Endothelial cell of umbilical vein (primary cell): ENCODE measurements at regions not wholly inside any gene's neighbourhood (a gene's known extent, or its start where the extent isn't known, plus 50 kb on each side); places are given as distances from the start of the nearest gene placed in this dataset.

Experiments used
- BruUV-seq: library from RNA; stranded (reverse); fragments of 400-500 nt; replicated peaks from 2 replicates; lab custom pipeline; 2021; lab: Mats Ljungman, UMichigan
- CTCF ChIA-PET: fragments of 300-600, 350-600 bp; sonication (Branson Sonifier 250); formaldehyde crosslinking; loops from one replicate; lab custom pipeline; 2021; ENCODE audit warnings: antibody characterized with exemption, inconsistent platforms; lab: Charles Lee
- POLR2A ChIA-PET: fragments of 300-600, 350-600 bp; sonication (Branson Sonifier 250); formaldehyde crosslinking; loops from one replicate; lab custom pipeline; 2021; ENCODE audit warnings: antibody characterized with exemption, inconsistent platforms; lab: Charles Lee
- DNase-seq: peaks from one replicate; pipeline ENCODE4 v3.0.0-alpha.2; 2011; ENCODE audit warnings: low read depth, low spot score
- FAIRE-seq: peaks from 2 replicates; lab custom pipeline; 2011; peaks lifted over from hg19 to GRCh38; lab: Jason Lieb, UNC
- H2AFZ ChIP-seq: 2 replicates; pipeline ENCODE4 v1.6.0; 2012; ENCODE audit warnings: low read depth, low read length, control low read depth, inconsistent platforms
- H3K27ac ChIP-seq: 2 replicates; pipeline ENCODE4 v1.5.1; 2011; ENCODE audit warnings: low read depth, mild to moderate bottlenecking, control low read depth, low read length, moderate library complexity; ENCODE audit not compliant: insufficient read depth
- H3K27me3 ChIP-seq, 2 experiments: 2 replicates each; pipeline versions ENCODE4 v1.6.0 to v1.6.1; 2011; ENCODE audit warnings: low read length in 2 of 2, mixed read lengths in 1 of 2; ENCODE audit not compliant: control insufficient read depth in 2 of 2, insufficient read depth in 2 of 2
- H3K36me3 ChIP-seq, 2 experiments: 2 replicates in 1 of 2; 3 replicates in 1 of 2; pipeline ENCODE4 v1.5.1; 2011; ENCODE audit warnings: low read length in 2 of 2, mild to moderate bottlenecking in 1 of 2, moderate library complexity in 1 of 2; ENCODE audit not compliant: control insufficient read depth in 2 of 2, insufficient read depth in 2 of 2; ENCODE audit errors: extremely low read depth in 1 of 2
- H3K4me1 ChIP-seq: 3 replicates; pipeline ENCODE4 v1.5.1; 2011; ENCODE audit warnings: mild to moderate bottlenecking, low read length; ENCODE audit not compliant: control insufficient read depth, insufficient read depth; ENCODE audit errors: extremely low read depth
- H3K4me2 ChIP-seq: 2 replicates; pipeline ENCODE4 v1.6.1; 2011; ENCODE audit warnings: low read length, control low read depth, mixed read lengths; ENCODE audit not compliant: insufficient read depth
- H3K4me3 ChIP-seq, 3 experiments: fragments of 200-600 bp in 1 of 3; sonication (generic), shearing (Covaris generic) in 1 of 3; replicated peaks in 1 of 3; 2 replicates each; pipeline ENCODE4 v1.5.1; 2011 to 2016; ENCODE audit warnings: control low read depth in 3 of 3, low read length in 3 of 3, mild to moderate bottlenecking in 2 of 3, inconsistent platforms in 1 of 3, low read depth in 1 of 3, moderate library complexity in 1 of 3; ENCODE audit not compliant: insufficient read depth in 1 of 3
- H3K79me2 ChIP-seq: 2 replicates; pipeline ENCODE4 v1.6.0; 2012; ENCODE audit warnings: low read length, inconsistent platforms; ENCODE audit not compliant: control insufficient read depth, insufficient read depth
- H3K9ac ChIP-seq: replicated peaks from 2 replicates; pipeline ENCODE3; 2011; ENCODE audit warnings: low read length, control low read depth; ENCODE audit not compliant: insufficient read depth; ENCODE audit errors: extremely low read depth
- H3K9me1 ChIP-seq: replicated peaks from 3 replicates; pipeline ENCODE4 v1.6.0; 2011; ENCODE audit warnings: mild to moderate bottlenecking, low read length; ENCODE audit not compliant: control insufficient read depth, insufficient read depth; ENCODE audit errors: extremely low read depth
- H3K9me3 ChIP-seq: replicated peaks from 2 replicates; pipeline ENCODE4 v1.5.1; 2012; ENCODE audit warnings: low read length, inconsistent platforms; ENCODE audit not compliant: control insufficient read depth, insufficient read depth
- H4K20me1 ChIP-seq: replicated peaks from 2 replicates; pipeline ENCODE3; 2011; ENCODE audit warnings: mild to moderate bottlenecking, low read length; ENCODE audit not compliant: control insufficient read depth, insufficient read depth; ENCODE audit errors: extremely low read depth
- EZH2 ChIP-seq: IDR thresholded peaks from 2 replicates; pipeline ENCODE4 v1.6.1; 2012; ENCODE audit warnings: borderline replicate concordance, low read depth, mild to moderate bottlenecking, moderate library complexity, low read length, inconsistent platforms; ENCODE audit not compliant: severe bottlenecking
- FOS ChIP-seq: IDR thresholded peaks from 2 replicates; pipeline ENCODE4 v1.6.1; 2011; ENCODE audit warnings: mild to moderate bottlenecking, low read length, moderate library complexity, borderline replicate concordance; ENCODE audit not compliant: insufficient read depth
- GATA2 ChIP-seq: IDR thresholded peaks from 2 replicates; pipeline ENCODE4 v1.7.0; 2011; ENCODE audit warnings: low read depth, mild to moderate bottlenecking, moderate library complexity, mixed read lengths, low read length; ENCODE audit not compliant: insufficient read length, insufficient read depth
- POLR2A ChIP-seq: IDR thresholded peaks from 2 replicates; pipeline ENCODE4 v1.6.1; 2012; ENCODE audit warnings: low read depth, mild to moderate bottlenecking, control low read depth, low read length
- POLR2AphosphoS5 ChIP-seq: IDR thresholded peaks from 2 replicates; pipeline ENCODE4 v1.6.1; 2012; ENCODE audit warnings: low read depth, mild to moderate bottlenecking, control low read depth, low read length, moderate library complexity; ENCODE audit not compliant: insufficient read depth
- dilution Hi-C: fragments of 300-500 bp; cut with MboI; formaldehyde crosslinking; loops from one replicate; pipeline ENCODE4 v1.15.0; 2019; ENCODE audit warnings: low sequenced_read_pairs; ENCODE audit not compliant: extremely low pct_ligation_motif_present
- intact Hi-C: fragments of 100-400 bp; cut with micrococcal nuclease; formaldehyde crosslinking; loops from one replicate; pipeline ENCODE4 v1.10.0; 2022
- TF ChIP-seq, protein P1 (sequence below): IDR thresholded peaks from 2 replicates; pipeline ENCODE4 v1.6.1; 2011; ENCODE audit not compliant: insufficient read depth, insufficient read length
- TF ChIP-seq, protein P2 (sequence below), 2 donors: IDR thresholded peaks; 1 replicate in 1 of 2; 2 replicates in 1 of 2; pipeline ENCODE4 v1.5.1; 2011; ENCODE audit warnings: low read length in 2 of 2, mild to moderate bottlenecking in 2 of 2, moderate library complexity in 2 of 2, control low read depth in 1 of 2, inconsistent platforms in 1 of 2, low read depth in 1 of 2; ENCODE audit not compliant: insufficient read depth in 1 of 2; ENCODE audit errors: extremely low read depth in 1 of 2

DNA sequence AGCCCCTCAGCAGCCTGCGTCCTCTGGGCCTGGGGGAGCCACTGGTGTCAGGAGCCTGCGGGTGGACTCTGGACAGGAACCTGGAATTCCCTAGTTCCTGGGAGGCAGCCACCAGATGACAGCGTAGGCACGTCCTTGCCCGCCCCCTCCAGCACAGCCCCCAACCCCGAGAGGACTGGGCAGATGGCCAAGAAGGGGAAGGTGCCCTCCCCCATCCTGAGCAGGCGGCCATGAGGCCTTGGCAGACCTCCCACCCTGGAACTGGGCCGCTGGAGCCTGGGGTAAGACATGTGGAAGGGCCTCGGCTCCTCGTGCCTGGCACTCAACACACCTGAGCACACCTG lies 60.4 kb upstream of the FBRSL1 start:
- BruUV-seq: no TSS peak
- FAIRE-seq (no peak), DNase-seq (no peak)
- peaks cover 0 to 1% of the 10 kb centered on the region in 2 experiments for H3K27me3 ChIP-seq
- H4K20me1 ChIP-seq: no peaks in the 10 kb centered on the region
- intact Hi-C loops (loop anchor here (1.0 kb wide), 1 partner anchor 131 kb away; no protein-coding TSS in a partner anchor), dilution Hi-C loops (no loop called here)
- H3K27ac ChIP-seq: no peak overlapping the region
- no peaks in the 10 kb centered on the region for H3K9me1 ChIP-seq
- TF ChIP-seq POLR2AphosphoS5: no peak
- TF ChIP-seq EZH2: no peak
- TF ChIP-seq POLR2A: no peak
- TF ChIP-seq, protein P1, sequence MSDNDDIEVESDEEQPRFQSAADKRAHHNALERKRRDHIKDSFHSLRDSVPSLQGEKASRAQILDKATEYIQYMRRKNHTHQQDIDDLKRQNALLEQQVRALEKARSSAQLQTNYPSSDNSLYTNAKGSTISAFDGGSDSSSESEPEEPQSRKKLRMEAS: no peak
- CTCF ChIA-PET: interaction anchor here (0.8 to 1.4 kb wide), 2 partner anchors 10 to 90 kb away, joined by 3 to 6 read pairs; no protein-coding TSS in a partner anchor
- POLR2A ChIA-PET: no interaction called here
- no peak overlapping the region for H3K4me2 ChIP-seq
- no peak overlapping the region for H3K4me3 ChIP-seq
- H3K79me2 ChIP-seq: no peaks in the 10 kb centered on the region
- H3K4me1 ChIP-seq: no peaks in the 10 kb centered on the region
- H3K9me3 ChIP-seq: no peaks in the 10 kb centered on the region
- no peak overlapping the region for H2AFZ ChIP-seq
- H3K36me3 ChIP-seq: no peaks in the 10 kb centered on the region
- no peak overlapping the region for H3K9ac ChIP-seq

GRCh38 chr12:132428936-132429601 lies 60.9 kb upstream of the FBRSL1 start:
- BruUV-seq: no TSS peak
- Histone ChIP-seq H3K27ac (no peak overlapping the region), H4K20me1 (no peaks in the 10 kb centered on the region), H3K9ac (no peak overlapping the region), H3K4me2 (no peak overlapping the region), H3K9me1 (no peaks in the 10 kb centered on the region), H3K4me3 (no peak overlapping the region), H3K4me1 (no peaks in the 10 kb centered on the region), H3K9me3 (no peaks in the 10 kb centered on the region), H3K79me2 (no peaks in the 10 kb centered on the region), H3K27me3 (peaks cover 0 to 1% of the 10 kb centered on the region in 2 experiments), H3K36me3 (no peaks in the 10 kb centered on the region), H2AFZ (no peak overlapping the region)
- DNase-seq: no peak
- POLR2A ChIA-PET: no interaction called here
- dilution Hi-C loops (no loop called here), intact Hi-C loops (loop anchor here (1.0 kb wide), 1 partner anchor 131 kb away; no protein-coding TSS in a partner anchor)
- no peak for FAIRE-seq
- TF ChIP-seq, protein P2, sequence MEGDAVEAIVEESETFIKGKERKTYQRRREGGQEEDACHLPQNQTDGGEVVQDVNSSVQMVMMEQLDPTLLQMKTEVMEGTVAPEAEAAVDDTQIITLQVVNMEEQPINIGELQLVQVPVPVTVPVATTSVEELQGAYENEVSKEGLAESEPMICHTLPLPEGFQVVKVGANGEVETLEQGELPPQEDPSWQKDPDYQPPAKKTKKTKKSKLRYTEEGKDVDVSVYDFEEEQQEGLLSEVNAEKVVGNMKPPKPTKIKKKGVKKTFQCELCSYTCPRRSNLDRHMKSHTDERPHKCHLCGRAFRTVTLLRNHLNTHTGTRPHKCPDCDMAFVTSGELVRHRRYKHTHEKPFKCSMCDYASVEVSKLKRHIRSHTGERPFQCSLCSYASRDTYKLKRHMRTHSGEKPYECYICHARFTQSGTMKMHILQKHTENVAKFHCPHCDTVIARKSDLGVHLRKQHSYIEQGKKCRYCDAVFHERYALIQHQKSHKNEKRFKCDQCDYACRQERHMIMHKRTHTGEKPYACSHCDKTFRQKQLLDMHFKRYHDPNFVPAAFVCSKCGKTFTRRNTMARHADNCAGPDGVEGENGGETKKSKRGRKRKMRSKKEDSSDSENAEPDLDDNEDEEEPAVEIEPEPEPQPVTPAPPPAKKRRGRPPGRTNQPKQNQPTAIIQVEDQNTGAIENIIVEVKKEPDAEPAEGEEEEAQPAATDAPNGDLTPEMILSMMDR (IDR thresholded peaks at IDR 0.05; ENCODE audit: extremely low read depth in 1 of 2, insufficient read depth in 1 of 2, low read depth in 1 of 2, low read length in 2 of 2): no peak
- no peak for TF ChIP-seq GATA2
- TF ChIP-seq EZH2: no peak
- TF ChIP-seq FOS: no peak
- no peak for TF ChIP-seq POLR2AphosphoS5
- TF ChIP-seq, protein P1: no peak
- CTCF ChIA-PET: interaction anchor here (0.8 to 3.1 kb wide), 3 partner anchors 91 to 186 kb away, joined by 3 to 11 read pairs (median 3); no protein-coding TSS in a partner anchor
